ENCODE measurements at regions not wholly inside any gene's neighbourhood (a gene's known extent, or its start where the extent isn't known, plus 50 kb on each side); places are given as distances from the start of the nearest gene placed in this dataset.
"Not testable (repeated sequence)": the region's sequence is repeated elsewhere in the genome, so short reads cannot be mapped to it uniquely, and the experiment has no call there.

DNA sequence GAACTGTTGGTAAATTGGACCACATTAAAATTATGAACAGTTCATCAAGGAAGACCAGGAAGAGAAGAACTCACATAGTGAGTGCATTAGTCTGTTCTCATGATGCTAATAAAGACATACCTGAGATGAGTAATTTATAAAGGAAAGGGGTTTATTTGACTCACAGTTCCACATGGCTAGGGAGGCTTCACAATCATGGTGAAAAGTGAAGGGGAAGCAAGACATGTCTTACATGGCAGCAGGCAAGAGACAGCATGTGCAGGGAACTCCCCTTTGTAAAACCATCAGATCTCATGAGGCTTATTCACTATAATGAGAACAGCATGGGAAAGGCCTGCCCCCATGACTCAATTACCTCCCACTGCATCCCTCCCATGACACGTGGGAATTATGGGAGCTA, 135.9 kb upstream of the MAN2A1 start:
- Histone ChIP-seq H3K36me3 (no peaks in the 10 kb centered on the region), H3K9me3 (peaks cover 4% of the 10 kb centered on the region), H3K4me3 (no peak overlapping the region), H3K27ac (no peak overlapping the region), H3K4me1 (no peaks in the 10 kb centered on the region), H3K27me3 (no peaks in the 10 kb centered on the region)
- WGBS: 71% methylated on average over 1 of the region's 1 CpG
- DNase-seq (ENCODE audit: low spot score in 2 of 2): no peak
- TF ChIP-seq EP300 (IDR thresholded peaks at IDR 0.05) (no peak), POLR2A (IDR thresholded peaks at IDR 0.05) (no peak), POLR2AphosphoS5 (IDR thresholded peaks at IDR 0.05) (no peak)
- TF ChIP-seq, protein P1, sequence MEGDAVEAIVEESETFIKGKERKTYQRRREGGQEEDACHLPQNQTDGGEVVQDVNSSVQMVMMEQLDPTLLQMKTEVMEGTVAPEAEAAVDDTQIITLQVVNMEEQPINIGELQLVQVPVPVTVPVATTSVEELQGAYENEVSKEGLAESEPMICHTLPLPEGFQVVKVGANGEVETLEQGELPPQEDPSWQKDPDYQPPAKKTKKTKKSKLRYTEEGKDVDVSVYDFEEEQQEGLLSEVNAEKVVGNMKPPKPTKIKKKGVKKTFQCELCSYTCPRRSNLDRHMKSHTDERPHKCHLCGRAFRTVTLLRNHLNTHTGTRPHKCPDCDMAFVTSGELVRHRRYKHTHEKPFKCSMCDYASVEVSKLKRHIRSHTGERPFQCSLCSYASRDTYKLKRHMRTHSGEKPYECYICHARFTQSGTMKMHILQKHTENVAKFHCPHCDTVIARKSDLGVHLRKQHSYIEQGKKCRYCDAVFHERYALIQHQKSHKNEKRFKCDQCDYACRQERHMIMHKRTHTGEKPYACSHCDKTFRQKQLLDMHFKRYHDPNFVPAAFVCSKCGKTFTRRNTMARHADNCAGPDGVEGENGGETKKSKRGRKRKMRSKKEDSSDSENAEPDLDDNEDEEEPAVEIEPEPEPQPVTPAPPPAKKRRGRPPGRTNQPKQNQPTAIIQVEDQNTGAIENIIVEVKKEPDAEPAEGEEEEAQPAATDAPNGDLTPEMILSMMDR (IDR thresholded peaks at IDR 0.05): no peak

GRCh38 chr5:109551234-109551633, 138.5 kb upstream of the MAN2A1 start:
- WGBS: 92% methylated on average over 4 of the region's 4 CpGs
- not testable (repeated sequence) for H3K4me3 ChIP-seq; H3K27ac ChIP-seq; DNase-seq (ENCODE audit: low spot score in 2 of 2); H3K36me3 ChIP-seq; H3K9me3 ChIP-seq; H3K4me1 ChIP-seq; H3K27me3 ChIP-seq

- DNase-seq (ENCODE audit: low spot score in 2 of 2): no peak
- TF ChIP-seq, protein P1 (IDR thresholded peaks at IDR 0.05): no peak
- TF ChIP-seq POLR2A (IDR thresholded peaks at IDR 0.05) (no peak), EP300 (IDR thresholded peaks at IDR 0.05) (no peak), POLR2AphosphoS5 (IDR thresholded peaks at IDR 0.05) (no peak)
- 71% methylated on average over 1 of the region's 1 CpG for WGBS
These were observed 139.7 kb upstream of the MAN2A1 start for GRCh38 chr5:109550077-109550476.

GRCh38 chr5:109546461-109546860, 136.7 kb upstream of the PJA2 start:
- H3K27ac ChIP-seq: no peak overlapping the region
- H3K4me3 ChIP-seq: no peak overlapping the region
- H3K9me3 ChIP-seq: no peaks in the 10 kb centered on the region
- no peak for TF ChIP-seq EP300 (IDR thresholded peaks at IDR 0.05)
- TF ChIP-seq, protein P1 (IDR thresholded peaks at IDR 0.05): no peak
- TF ChIP-seq POLR2AphosphoS5 (IDR thresholded peaks at IDR 0.05): no peak
- TF ChIP-seq POLR2A (IDR thresholded peaks at IDR 0.05): no peak
- no peaks in the 10 kb centered on the region for H3K27me3 ChIP-seq
- H3K36me3 ChIP-seq: no peaks in the 10 kb centered on the region
- no peak for DNase-seq (ENCODE audit: low spot score in 2 of 2)
- H3K4me1 ChIP-seq: no peaks in the 10 kb centered on the region

More at GRCh38 chr5:109550077-109550476, 139.7 kb upstream of the MAN2A1 start:
- H3K4me3 ChIP-seq: no peak overlapping the region
- H3K4me1 ChIP-seq: no peaks in the 10 kb centered on the region
- peaks cover 4% of the 10 kb centered on the region for H3K9me3 ChIP-seq
- H3K36me3 ChIP-seq: no peaks in the 10 kb centered on the region
- no peak overlapping the region for H3K27ac ChIP-seq
- no peaks in the 10 kb centered on the region for H3K27me3 ChIP-seq

DNA sequence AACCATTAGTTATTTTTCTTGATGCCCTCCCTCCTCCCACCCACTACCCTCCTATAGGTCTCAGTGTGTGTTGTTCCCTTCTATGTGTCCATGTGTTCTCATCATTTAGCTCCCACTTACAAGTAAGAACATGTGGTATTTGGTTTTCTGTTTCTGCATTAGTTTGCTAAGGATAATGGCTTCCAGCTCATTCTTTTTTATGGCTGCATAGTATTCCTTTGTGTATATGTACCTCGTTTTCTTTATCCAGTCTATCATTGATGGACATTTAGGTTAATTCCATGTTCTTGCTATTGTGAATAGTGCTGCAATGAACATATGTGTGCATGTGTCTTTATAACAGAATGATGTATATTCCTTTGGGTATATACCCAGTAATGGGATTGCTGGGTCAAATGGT, 135.1 kb upstream of the PJA2 start:
- DNase-seq (ENCODE audit: low spot score in 2 of 2); H3K9me3 ChIP-seq; H3K36me3 ChIP-seq; H3K27ac ChIP-seq; H3K4me3 ChIP-seq; H3K27me3 ChIP-seq; H3K4me1 ChIP-seq: not testable (repeated sequence)
- WGBS: 76% methylated on average over 1 of the region's 1 CpG

GRCh38 chr5:109538692-109539091, 128.9 kb upstream of the PJA2 start:
- H3K4me1 ChIP-seq; H3K27ac ChIP-seq; H3K4me3 ChIP-seq; H3K9me3 ChIP-seq; H3K36me3 ChIP-seq; DNase-seq (ENCODE audit: low spot score in 2 of 2); H3K27me3 ChIP-seq: not testable (repeated sequence)
- 92% methylated on average over 1 of the region's 1 CpG for WGBS

- not testable (repeated sequence) for H3K4me1 ChIP-seq; H3K36me3 ChIP-seq; H3K9me3 ChIP-seq; DNase-seq (ENCODE audit: low spot score in 2 of 2); H3K4me3 ChIP-seq; H3K27me3 ChIP-seq; H3K27ac ChIP-seq
- 86% methylated on average over 3 of the region's 4 CpGs for WGBS
These were observed 125.3 kb upstream of the PJA2 start for GRCh38 chr5:109535090-109535489.

Data from suprapubic skin (tissue), 4 donors.